ENCODE measurements at regions not wholly inside any gene's neighbourhood (a gene's known extent, or its start where the extent isn't known, plus 50 kb on each side); places are given as distances from the start of the nearest gene placed in this dataset.

- intact Hi-C loops (cut with micrococcal nuclease) = loop anchor here (1.0 kb wide), 3 partner anchors 12 to 27 kb away; no protein-coding TSS in a partner anchor
Measured at GRCh38 chr6:209432-210103, 82.7 kb upstream of the DUSP22 start.

GRCh38 chr6:210104-210456 lies 82.2 kb upstream of the DUSP22 start:
- intact Hi-C loops (cut with micrococcal nuclease) = loop anchor here (1.0 kb wide), 1 partner anchor 11 kb away; no protein-coding TSS in a partner anchor

GRCh38 chr6:210778-211374 lies 81.4 kb upstream of the DUSP22 start:
- intact Hi-C loops (cut with micrococcal nuclease) = loop anchor here (1.0 kb wide), 1 partner anchor 10 kb away; no protein-coding TSS in a partner anchor

- intact Hi-C loops (cut with micrococcal nuclease) = no loop called here
Measured at GRCh38 chr6:211871-212497, 80.3 kb upstream of the DUSP22 start.

- intact Hi-C loops (cut with micrococcal nuclease) = no loop called here
Measured at GRCh38 chr6:213284-213683, 79.0 kb upstream of the DUSP22 start.

- intact Hi-C loops (cut with micrococcal nuclease) = no loop called here
Measured at GRCh38 chr6:214428-214827, 77.9 kb upstream of the DUSP22 start.

- intact Hi-C loops (cut with micrococcal nuclease) = no loop called here
Measured at GRCh38 chr6:215335-216034, 76.8 kb upstream of the DUSP22 start.

GRCh38 chr6:217048-217659 lies 75.1 kb upstream of the DUSP22 start:
- intact Hi-C loops (cut with micrococcal nuclease) = no loop called here

GRCh38 chr6:218153-219018 lies 73.9 kb upstream of the DUSP22 start:
- intact Hi-C loops (cut with micrococcal nuclease) = no loop called here

- intact Hi-C loops (cut with micrococcal nuclease) = no loop called here
Measured at GRCh38 chr6:219019-219570, 73.2 kb upstream of the DUSP22 start.

GRCh38 chr6:219641-220198 lies 72.6 kb upstream of the DUSP22 start:
- intact Hi-C loops (cut with micrococcal nuclease) = no loop called here

- intact Hi-C loops (cut with micrococcal nuclease) = no loop called here
Measured at GRCh38 chr6:220312-220711, 72.0 kb upstream of the DUSP22 start.

GRCh38 chr6:220721-221475 lies 71.4 kb upstream of the DUSP22 start:
- intact Hi-C loops (cut with micrococcal nuclease) = loop anchor here (1.0 kb wide), 3 partner anchors 11 to 39 kb away; no protein-coding TSS in a partner anchor

GRCh38 chr6:221531-222349 lies 70.5 kb upstream of the DUSP22 start:
- intact Hi-C loops (cut with micrococcal nuclease) = loop anchor here (1.0 kb wide), 3 partner anchors 11 to 39 kb away; no protein-coding TSS in a partner anchor

- intact Hi-C loops (cut with micrococcal nuclease) = no loop called here
Measured at GRCh38 chr6:222468-222867, 69.8 kb upstream of the DUSP22 start.

- intact Hi-C loops (cut with micrococcal nuclease) = no loop called here
Measured at GRCh38 chr6:223136-223535, 69.2 kb upstream of the DUSP22 start.

GRCh38 chr6:223763-224162 lies 68.5 kb upstream of the DUSP22 start:
- intact Hi-C loops (cut with micrococcal nuclease) = loop anchor here (2.0 kb wide), 1 partner anchor 29 kb away; no protein-coding TSS in a partner anchor

GRCh38 chr6:224350-224749 lies 67.9 kb upstream of the DUSP22 start:
- intact Hi-C loops (cut with micrococcal nuclease) = loop anchor here (2.0 kb wide), 1 partner anchor 28 kb away; no protein-coding TSS in a partner anchor
